Fibroblast of skin of right quadriceps (primary cell): ENCODE measurements at regions not wholly inside any gene's neighbourhood (a gene's known extent, or its start where the extent isn't known, plus 50 kb on each side); places are given as distances from the start of the nearest gene placed in this dataset.

Source experiments
- DNase-seq: peaks from one replicate; pipeline ENCODE4 v3.0.0-alpha.2; 2013

DNA sequence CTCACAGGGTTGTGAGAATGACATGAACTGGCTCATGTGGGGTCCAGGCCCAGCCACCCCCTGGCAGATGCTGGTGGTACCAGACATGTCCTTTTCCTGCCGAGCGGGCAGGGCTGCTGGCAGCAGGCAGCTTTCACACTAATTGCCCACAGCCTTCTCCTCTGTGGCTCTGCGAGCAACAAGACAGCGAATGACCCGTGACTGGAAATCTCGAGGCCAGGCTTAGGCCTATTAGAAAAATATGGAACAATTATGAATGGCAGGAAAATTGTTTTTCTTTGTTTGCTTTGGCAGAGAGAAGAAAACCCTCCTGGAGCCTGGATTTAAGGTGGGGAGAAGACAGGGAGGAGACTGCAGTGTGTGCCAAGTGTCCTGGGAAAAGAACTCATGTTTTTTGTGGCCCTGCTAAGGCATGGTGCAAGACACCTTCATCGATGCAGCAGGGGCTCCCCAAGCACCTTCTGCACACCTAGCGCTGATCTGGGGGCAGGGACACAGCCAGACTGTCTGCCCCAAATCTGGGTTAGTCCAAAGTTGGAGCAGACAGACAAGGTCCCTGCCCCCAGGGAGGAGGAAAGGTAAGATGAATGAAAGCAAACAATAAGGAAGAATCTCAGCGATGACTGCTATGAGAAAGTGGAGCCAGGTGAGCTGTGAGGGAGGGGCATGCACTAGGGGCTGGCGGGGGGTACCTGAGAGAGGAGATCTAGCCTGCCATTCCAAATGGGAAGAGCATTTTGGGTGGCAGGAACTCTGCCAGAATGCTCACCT lies 193.8 kb upstream of the TLE3 start:
- no peak for DNase-seq

- no peak for DNase-seq
Observed at GRCh38 chr15:70290708-70291107, 193.0 kb upstream of the TLE3 start.

DNA sequence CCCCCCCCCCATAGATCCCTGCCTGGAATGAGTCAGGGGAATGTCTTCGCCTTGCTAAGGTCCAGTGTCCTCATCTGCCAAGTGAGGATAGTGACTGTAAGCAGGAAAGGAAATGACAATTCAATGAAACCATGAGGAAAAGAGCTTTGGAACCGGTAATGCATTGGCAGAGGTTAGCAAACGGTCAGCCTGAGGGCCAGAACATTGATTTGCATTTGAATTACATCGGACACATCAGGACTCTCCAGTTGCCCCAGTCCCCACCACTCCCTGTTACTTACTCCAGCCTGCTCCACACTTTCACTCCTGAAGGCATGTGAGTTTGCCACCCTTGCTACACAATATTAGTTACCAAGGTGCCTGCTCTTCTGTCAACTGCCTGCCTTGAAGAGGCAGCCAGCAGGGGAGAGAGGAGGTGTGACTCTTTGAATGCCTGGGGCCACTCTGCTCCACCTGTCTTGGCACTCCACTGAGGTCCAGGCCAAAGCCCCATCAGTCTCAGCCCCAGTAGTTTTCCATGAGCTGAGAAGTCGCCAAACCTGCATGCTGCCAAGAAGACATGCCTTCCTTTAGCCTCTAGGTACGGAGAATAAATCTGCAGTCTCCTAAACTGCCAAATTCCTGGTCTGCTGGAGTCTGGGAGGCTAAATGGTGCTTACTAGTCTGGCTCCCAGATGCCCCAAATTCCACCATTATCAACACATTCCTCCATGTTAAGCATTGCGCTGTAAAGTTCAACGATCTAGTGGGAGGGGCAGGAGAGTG lies 191.7 kb upstream of the TLE3 start:
- DNase-seq, result peak; percentile 71

- DNase-seq, result no peak
Observed at GRCh38 chr15:70286113-70286806, 188.5 kb upstream of the TLE3 start.

DNA sequence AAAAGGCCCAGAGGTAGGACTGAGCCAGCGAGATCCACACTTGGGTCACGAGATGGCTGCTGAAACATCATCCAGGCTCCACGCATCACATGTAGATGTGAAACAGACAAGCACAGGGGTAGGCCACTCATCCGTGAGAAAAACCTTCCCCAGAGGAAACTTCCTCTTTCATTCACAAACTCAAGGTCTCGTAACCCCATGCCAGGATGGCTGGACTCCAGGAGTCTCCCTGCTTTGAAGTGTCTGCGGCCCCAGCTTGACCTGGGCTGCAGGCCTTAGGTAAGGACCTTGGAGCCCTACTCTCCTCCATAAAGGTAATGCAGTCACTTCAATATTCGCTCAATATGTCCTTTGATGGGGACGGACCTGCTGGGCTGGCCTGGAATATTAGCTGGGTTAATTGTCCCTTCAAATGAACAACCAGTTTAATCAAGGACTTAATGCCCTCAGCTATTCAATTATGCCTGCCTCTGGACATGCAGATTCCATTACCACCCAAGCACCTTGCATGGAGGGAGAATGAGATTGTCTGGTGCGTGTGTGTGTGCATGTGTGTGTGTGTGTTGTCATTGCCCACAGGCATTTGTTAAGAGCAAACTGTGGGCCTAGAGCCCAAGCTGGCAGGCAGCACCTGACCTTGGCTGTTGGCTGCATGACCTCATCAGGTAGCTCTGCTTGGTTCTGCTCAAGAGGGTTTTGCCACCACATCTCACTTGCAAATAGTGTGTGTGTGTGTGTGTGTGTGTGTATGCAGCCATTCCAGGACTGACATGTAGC lies 186.9 kb upstream of the TLE3 start:
- DNase-seq, result no peak

DNA sequence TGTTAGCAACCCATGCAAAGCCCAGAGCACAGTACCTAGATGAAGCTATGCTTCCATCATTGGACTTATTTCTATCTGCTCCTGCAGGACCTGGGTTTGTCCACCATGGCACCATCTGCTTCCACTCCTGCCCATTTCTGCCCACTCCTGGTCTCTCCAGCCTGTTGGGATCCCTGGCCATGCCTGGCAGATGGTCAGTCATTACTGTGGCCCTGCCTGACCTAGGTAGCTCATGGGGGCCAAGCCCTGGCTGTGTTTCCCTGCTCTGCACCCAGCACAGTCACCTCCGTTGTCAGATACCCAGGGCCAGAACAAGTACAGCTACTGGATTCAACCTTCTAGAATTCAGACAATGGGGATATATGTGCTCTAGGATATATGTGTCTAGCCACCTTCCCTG lies 185.8 kb upstream of the TLE3 start:
- DNase-seq, result no peak

GRCh38 chr15:70281811-70282307 lies 184.1 kb upstream of the TLE3 start:
- peak; percentile 62 for DNase-seq

GRCh38 chr15:70281261-70281810 lies 183.6 kb upstream of the TLE3 start:
- no peak for DNase-seq

DNA sequence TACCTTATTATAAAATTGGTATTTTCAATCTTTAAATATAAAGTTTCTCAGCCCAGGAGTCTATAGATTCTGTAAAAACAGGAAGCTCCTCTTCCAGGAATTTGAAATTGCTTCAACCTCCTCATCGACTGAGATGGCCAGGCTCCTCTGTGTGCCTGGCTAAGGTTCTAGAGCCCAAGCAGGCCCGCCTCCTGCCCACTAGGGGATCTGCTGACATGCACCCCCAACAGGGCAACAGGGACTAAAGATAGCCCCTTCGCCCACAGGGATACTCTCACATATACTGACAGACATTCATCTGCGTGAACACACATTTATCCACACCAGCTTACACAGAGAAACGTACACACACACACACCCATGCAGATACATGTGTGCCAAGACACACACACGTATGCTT lies 183.1 kb upstream of the TLE3 start:
- no peak for DNase-seq

DNA sequence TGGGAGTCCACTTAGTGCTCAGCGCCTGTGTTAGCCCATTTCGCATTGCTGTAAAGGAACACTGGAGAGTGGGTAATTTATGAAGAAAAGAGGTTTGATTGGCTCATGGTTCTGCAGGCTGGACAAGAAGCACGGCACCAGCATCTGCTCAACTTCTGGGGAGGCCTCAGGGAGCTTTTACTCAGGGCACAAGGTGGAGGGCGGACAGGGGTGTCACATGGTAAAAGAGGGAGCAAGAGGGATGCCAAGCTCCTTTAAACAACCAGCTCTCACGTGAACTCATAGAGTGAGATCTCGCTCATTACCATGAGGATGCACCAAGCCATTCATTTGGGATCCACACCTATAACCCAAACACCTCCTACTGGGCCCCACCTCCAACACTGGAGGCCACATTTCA lies 181.4 kb upstream of the TLE3 start:
- no peak for DNase-seq

DNA sequence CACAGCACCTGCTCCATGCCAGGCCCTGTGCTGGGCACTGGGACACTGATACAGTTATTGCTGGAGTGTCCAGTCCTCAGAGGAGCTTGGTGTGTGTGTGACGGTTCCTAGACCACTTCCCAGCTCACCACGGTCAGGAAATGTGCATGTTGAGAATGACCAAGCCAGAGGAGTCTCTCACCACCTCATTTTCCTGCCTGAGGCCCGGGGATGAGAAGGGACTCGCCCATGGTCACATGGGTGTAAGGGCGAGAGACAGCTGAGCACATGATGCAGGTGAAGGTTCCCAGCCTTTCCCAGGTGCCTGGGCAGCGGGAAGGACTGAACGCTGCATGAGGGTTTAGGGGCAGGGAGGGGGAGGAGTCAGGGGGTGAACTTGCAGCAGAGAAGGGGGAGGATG lies 180.9 kb upstream of the TLE3 start:
- DNase-seq, result no peak

GRCh38 chr15:70277556-70277955 lies 179.8 kb upstream of the TLE3 start:
- no peak for DNase-seq

DNA sequence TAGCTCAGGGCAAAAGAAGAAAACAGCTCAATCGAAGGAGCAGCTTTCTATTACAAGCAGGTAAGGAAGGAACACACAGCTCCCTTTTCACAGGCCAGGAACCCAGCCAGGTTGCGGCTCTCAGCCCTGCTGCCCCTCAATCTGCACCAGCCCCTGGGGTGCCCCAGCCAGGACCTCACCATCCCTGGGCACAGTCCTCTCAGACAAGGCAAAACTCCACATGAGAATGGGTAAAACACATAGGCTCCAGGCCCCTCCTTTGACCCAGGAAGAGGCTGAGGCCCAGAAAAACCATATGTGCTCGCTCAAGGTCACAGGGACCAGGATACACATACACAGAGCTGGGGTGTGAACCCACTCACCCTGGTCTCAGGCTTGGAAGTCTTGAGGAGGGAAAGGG lies 178.7 kb upstream of the TLE3 start:
- DNase-seq, result no peak

DNA sequence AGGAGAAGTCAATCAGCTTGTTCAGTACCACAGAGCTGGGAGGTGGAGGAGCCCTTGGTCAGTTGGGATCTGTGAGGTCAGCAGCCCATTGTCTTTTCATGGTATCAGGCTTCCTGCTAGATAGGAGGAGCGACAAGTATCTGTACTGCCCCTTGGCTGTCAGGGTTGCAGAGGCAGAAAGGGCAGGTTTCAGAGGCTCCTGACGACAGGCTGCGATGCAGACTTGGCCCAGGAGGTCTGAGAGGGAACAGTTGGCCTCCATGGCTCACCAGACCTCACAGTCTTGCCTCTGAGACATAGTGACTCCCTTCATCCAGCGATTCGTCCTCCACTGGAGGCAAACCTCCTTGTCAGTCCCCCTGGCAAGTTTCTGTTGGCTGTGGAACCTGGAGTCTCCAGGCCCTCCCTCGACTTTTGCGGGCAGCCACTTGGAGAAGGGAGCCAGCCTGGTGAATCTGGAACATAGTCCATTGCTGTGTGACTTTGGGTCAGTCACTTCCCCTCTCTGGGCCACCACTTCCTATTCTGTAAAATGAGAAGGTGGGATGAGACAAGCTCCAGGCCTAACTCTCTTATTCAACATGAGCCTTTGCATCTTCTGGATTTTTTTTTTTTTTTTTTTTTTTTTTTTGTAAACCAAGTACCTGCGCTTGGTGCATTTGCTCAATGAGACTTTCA lies 177.9 kb upstream of the TLE3 start:
- DNase-seq, result no peak

GRCh38 chr15:70274908-70275307 lies 177.2 kb upstream of the TLE3 start:
- no peak for DNase-seq

- DNase-seq, result no peak
Observed at GRCh38 chr15:70274255-70274880, 176.7 kb upstream of the TLE3 start.

GRCh38 chr15:70273808-70274207 lies 176.1 kb upstream of the TLE3 start:
- no peak for DNase-seq

DNA sequence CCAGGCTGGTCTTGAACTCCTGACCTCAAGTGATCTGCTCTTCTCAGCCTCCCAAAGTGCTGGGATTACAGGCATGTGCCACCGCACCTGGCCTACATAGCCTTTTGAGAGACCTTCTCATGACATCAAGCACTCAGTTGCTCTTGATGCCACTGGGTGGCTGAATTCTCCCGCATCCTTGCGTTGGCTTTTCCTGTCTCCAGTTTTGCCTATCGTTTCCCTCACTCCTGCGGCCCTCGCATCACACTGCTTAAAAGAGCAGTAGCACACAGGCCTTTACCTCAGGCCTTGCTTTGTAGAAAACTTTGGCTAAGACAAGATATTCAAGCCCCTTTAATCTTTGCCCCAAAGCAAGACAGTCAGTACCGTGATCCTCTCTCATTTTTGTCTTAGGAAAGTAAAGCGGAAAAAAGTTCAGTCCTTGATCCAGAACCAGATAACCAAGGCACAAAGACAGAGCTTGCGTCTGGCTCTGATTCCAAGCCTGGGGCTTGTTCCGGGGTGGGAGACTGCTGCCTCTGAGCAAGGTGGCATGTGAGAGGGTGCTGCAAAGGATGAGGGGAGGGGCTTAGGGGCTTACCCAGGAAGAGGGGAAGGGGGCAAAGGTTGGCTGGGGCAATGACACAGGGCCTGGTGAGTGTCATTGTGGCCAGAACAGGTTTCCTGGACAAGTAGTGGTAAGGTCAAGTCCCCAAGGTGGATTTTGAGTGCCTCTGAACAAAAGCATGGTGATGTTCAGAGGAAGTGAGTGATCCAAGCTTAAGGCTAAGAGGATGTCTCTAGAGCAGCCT lies 175.0 kb upstream of the TLE3 start:
- no peak for DNase-seq

DNA sequence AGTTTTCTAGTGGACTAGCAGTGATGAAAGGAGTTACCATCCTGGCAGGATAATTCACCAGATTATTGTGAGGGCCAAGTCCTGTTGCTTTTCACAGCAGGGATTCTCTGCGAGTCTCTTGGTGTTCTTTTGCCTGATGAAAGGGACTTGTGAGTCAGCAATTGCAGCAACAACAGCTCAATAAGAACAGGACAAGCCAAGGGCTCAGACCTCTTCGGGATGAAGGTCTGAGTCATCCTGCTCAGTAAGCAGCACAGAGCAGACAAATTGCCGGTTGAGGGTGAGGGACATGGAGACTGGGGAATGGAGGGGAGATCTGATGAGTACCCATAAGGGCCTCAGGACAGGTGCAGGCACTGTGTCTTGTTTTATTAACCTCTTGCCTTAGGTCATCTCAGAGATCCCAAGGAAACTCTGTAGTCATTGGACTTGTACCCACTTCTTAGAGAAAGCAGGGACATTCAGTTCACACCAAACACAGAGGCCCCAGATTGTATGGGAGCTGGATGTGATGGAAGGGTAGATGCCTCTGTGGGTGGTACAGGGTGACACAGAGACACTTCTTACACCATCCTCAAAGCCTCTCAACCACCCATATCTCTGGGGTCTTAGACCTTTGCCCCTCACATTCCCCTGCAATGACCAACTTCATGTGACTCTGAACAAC lies 173.8 kb upstream of the TLE3 start:
- DNase-seq, result peak; percentile 96

DNA sequence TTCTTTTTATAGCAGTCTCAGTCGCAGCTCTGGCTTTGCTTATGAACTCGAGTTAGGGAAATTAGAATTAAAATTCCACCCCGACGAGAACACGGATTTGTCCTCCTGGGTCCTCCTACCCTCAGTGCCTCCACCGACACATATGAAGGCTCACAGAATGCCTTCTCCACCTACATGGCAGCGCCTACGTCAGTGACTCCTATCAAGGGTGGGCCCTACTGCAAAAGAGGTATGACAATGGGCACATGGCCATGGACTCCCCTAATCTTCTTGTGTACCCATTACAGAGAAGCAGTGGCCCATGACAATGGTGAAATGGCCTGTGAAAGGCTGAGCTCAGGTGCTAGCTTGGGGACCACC lies 173.0 kb upstream of the TLE3 start:
- DNase-seq, result no peak
